MM.1S (cell line): ENCODE measurements at regions not wholly inside any gene's neighbourhood (a gene's known extent, or its start where the extent isn't known, plus 50 kb on each side); places are given as distances from the start of the nearest gene placed in this dataset.

Experiments
- DNase-seq: peaks from one replicate; pipeline ENCODE4 v3.0.0-alpha.2; 2015
- H2AFZ ChIP-seq: fragments of 300-600 bp; sonication (generic); 2 replicates; pipeline ENCODE4 v1.6.0; 2016; ENCODE audit warnings: antibody characterized with exemption, low read length
- H3F3A ChIP-seq: fragments of 300-600 bp; sonication (generic); 2 replicates; pipeline ENCODE4 v1.6.1; 2016; ENCODE audit warnings: mild to moderate bottlenecking, antibody characterized with exemption, low read length, moderate library complexity, mixed read lengths; ENCODE audit not compliant: insufficient read depth
- H3K27ac ChIP-seq: fragments of 300-600 bp; sonication (generic); 2 replicates; pipeline ENCODE4 v1.5.1; 2016; ENCODE audit warnings: mild to moderate bottlenecking, low read length
- H3K27me3 ChIP-seq: fragments of 300-600 bp; sonication (generic); replicated peaks from 2 replicates; pipeline ENCODE4 v1.6.0; 2016; ENCODE audit warnings: low read length; ENCODE audit not compliant: insufficient read depth
- H3K36me3 ChIP-seq: fragments of 300-600 bp; sonication (generic); replicated peaks from 2 replicates; pipeline ENCODE4 v1.6.1; 2016; ENCODE audit warnings: mild to moderate bottlenecking, low read length, mixed read lengths; ENCODE audit not compliant: insufficient read depth
- H3K4me1 ChIP-seq: fragments of 300-600 bp; sonication (generic); 2 replicates; pipeline ENCODE4 v1.6.1; 2016; ENCODE audit warnings: low read length, mixed read lengths
- H3K4me2 ChIP-seq: fragments of 300-600 bp; sonication (generic); 2 replicates; pipeline ENCODE4 v1.6.0; 2016; ENCODE audit warnings: low read depth, low read length
- H3K4me3 ChIP-seq: fragments of 300-600 bp; sonication (generic); 2 replicates; pipeline ENCODE4 v1.5.1; 2016; ENCODE audit warnings: low read length, mixed read lengths
- H3K79me2 ChIP-seq: fragments of 300-600 bp; sonication (generic); 2 replicates; pipeline ENCODE4 v1.6.1; 2016; ENCODE audit warnings: mixed run types, low read length, mixed read lengths
- H3K9ac ChIP-seq: fragments of 300-600 bp; sonication (generic); 2 replicates; pipeline ENCODE4 v1.6.1; 2016; ENCODE audit warnings: low read length, mixed read lengths
- H3K9me2 ChIP-seq: fragments of 300-600 bp; sonication (generic); replicated peaks from 2 replicates; pipeline ENCODE4 v1.6.1; 2016; ENCODE audit warnings: mild to moderate bottlenecking, low read length, mixed read lengths; ENCODE audit not compliant: insufficient read depth
- H3K9me3 ChIP-seq: fragments of 300-600 bp; sonication (generic); replicated peaks from 2 replicates; pipeline ENCODE4 v1.6.1; 2016; ENCODE audit warnings: mild to moderate bottlenecking, low read length, mixed read lengths; ENCODE audit not compliant: insufficient read depth
- H4K20me1 ChIP-seq: fragments of 300-600 bp; sonication (generic); 2 replicates; pipeline ENCODE4 v1.6.1; 2016; ENCODE audit warnings: mild to moderate bottlenecking, low read length, moderate library complexity, mixed read lengths; ENCODE audit not compliant: insufficient read depth
- CTCF ChIP-seq: fragments of 300-600 bp; sonication (generic); IDR thresholded peaks from 2 replicates; pipeline ENCODE4 v1.5.1; 2016; ENCODE audit warnings: antibody characterized with exemption, low read length, mixed read lengths
- EZH2 ChIP-seq: fragments of 300-600 bp; sonication (generic); optimal IDR thresholded peaks from 2 replicates; pipeline ENCODE3; 2017; ENCODE audit warnings: low read depth, mild to moderate bottlenecking, antibody characterized with exemption, low read length, mixed read lengths
- EZH2phosphoT487 ChIP-seq: fragments of 300-600 bp; sonication (generic); IDR thresholded peaks from 2 replicates; pipeline ENCODE4 v1.6.1; 2018; ENCODE audit warnings: antibody characterized with exemption, low read length

- Histone ChIP-seq H3K27me3 (no peaks in the 10 kb centered on the region), H2AFZ (no peak overlapping the region), H4K20me1 (no peaks in the 10 kb centered on the region), H3K4me1 (no peaks in the 10 kb centered on the region), H3K9ac (no peak overlapping the region), H3K36me3 (no peaks in the 10 kb centered on the region), H3K4me2 (no peak overlapping the region), H3K4me3 (no peak overlapping the region), H3F3A (no peaks in the 10 kb centered on the region), H3K9me3 (no peaks in the 10 kb centered on the region), H3K27ac (no peak overlapping the region), H3K79me2 (no peaks in the 10 kb centered on the region), H3K9me2 (no peaks in the 10 kb centered on the region)
- TF ChIP-seq CTCF: no peak
- no peak for TF ChIP-seq EZH2phosphoT487
- TF ChIP-seq EZH2: no peak
- DNase-seq: no peak
These were observed 225.0 kb upstream of the P2RY1 start for GRCh38 chr3:152609891-152610290.

DNA sequence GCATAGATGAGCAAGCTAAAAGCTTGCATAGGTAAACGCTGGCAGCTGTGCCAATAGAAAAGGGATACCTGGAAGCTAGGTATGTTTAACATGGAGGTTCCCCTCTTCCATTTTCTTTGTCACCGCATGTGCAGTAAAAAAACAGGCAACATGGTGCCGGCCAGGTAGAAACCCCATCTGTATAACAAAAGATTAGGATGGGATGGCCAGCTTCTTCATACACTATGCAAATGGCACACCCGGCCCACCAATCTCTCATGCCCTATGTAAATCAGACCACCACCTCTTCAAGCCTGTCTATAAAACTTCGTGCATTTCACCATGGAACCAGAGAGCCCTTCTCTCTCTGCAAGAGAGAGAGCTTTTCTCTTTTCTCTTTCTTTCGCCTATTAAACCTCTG is 224.3 kb upstream of the P2RY1 start:
- Histone ChIP-seq H3K4me1 (no peaks in the 10 kb centered on the region), H3K79me2 (no peaks in the 10 kb centered on the region), H2AFZ (no peak overlapping the region), H3K9me2 (no peaks in the 10 kb centered on the region), H3K9me3 (no peaks in the 10 kb centered on the region), H3K36me3 (no peaks in the 10 kb centered on the region), H3K4me2 (no peak overlapping the region), H3K4me3 (no peak overlapping the region), H3K27ac (no peak overlapping the region), H4K20me1 (no peaks in the 10 kb centered on the region), H3K27me3 (no peaks in the 10 kb centered on the region), H3K9ac (no peak overlapping the region), H3F3A (no peaks in the 10 kb centered on the region)
- DNase-seq: no peak
- no peak for TF ChIP-seq CTCF
- no peak for TF ChIP-seq EZH2phosphoT487
- no peak for TF ChIP-seq EZH2

DNA sequence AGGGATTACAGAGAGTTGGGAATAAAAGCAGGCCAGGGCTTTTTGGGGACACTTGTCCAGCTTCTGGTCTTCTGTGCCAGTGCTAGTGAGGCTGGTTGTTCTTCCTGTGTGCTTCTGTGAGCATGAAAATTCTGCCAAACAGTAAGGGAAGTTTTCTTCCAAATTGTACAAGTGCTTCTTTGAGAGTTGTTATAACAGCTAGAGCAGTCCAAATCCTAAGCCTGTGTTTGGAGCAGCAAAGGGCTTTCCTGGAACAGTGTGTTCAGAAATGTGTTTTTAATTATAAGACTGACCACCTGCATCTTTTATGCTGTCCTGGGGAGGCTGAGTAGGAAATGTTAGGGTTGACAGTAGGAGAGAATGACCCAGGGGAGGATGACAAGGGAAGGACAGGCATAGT is 223.0 kb upstream of the P2RY1 start:
- Histone ChIP-seq H3K9ac (no peak overlapping the region), H3F3A (no peaks in the 10 kb centered on the region), H3K9me3 (no peaks in the 10 kb centered on the region), H3K36me3 (no peaks in the 10 kb centered on the region), H3K79me2 (no peaks in the 10 kb centered on the region), H3K27me3 (no peaks in the 10 kb centered on the region), H3K27ac (no peak overlapping the region), H3K4me3 (no peak overlapping the region), H3K4me2 (no peak overlapping the region), H3K4me1 (no peaks in the 10 kb centered on the region), H3K9me2 (no peaks in the 10 kb centered on the region), H4K20me1 (no peaks in the 10 kb centered on the region), H2AFZ (no peak overlapping the region)
- TF ChIP-seq EZH2 (no peak), EZH2phosphoT487 (no peak), CTCF (no peak)
- no peak for DNase-seq

- no peak overlapping the region for H2AFZ ChIP-seq
- no peaks in the 10 kb centered on the region for H3K4me1 ChIP-seq
- no peak overlapping the region for H3K9ac ChIP-seq
- no peaks in the 10 kb centered on the region for H3K9me3 ChIP-seq
- H3K9me2 ChIP-seq: no peaks in the 10 kb centered on the region
- no peak overlapping the region for H3K4me2 ChIP-seq
- H3K36me3 ChIP-seq: no peaks in the 10 kb centered on the region
- no peaks in the 10 kb centered on the region for H3K27me3 ChIP-seq
- H3K4me3 ChIP-seq: no peak overlapping the region
- no peak for TF ChIP-seq EZH2
- no peak for TF ChIP-seq EZH2phosphoT487
- TF ChIP-seq CTCF: no peak
- H4K20me1 ChIP-seq: no peaks in the 10 kb centered on the region
- no peaks in the 10 kb centered on the region for H3K79me2 ChIP-seq
- H3K27ac ChIP-seq: no peak overlapping the region
- no peak for DNase-seq
- no peaks in the 10 kb centered on the region; the same call in 1 of the 2 replicates for H3F3A ChIP-seq
These were observed 221.1 kb upstream of the P2RY1 start for GRCh38 chr3:152613851-152614250.
